ENCODE measurements at regions not wholly inside any gene's neighbourhood (a gene's known extent, or its start where the extent isn't known, plus 50 kb on each side); places are given as distances from the start of the nearest gene placed in this dataset.

DNA sequence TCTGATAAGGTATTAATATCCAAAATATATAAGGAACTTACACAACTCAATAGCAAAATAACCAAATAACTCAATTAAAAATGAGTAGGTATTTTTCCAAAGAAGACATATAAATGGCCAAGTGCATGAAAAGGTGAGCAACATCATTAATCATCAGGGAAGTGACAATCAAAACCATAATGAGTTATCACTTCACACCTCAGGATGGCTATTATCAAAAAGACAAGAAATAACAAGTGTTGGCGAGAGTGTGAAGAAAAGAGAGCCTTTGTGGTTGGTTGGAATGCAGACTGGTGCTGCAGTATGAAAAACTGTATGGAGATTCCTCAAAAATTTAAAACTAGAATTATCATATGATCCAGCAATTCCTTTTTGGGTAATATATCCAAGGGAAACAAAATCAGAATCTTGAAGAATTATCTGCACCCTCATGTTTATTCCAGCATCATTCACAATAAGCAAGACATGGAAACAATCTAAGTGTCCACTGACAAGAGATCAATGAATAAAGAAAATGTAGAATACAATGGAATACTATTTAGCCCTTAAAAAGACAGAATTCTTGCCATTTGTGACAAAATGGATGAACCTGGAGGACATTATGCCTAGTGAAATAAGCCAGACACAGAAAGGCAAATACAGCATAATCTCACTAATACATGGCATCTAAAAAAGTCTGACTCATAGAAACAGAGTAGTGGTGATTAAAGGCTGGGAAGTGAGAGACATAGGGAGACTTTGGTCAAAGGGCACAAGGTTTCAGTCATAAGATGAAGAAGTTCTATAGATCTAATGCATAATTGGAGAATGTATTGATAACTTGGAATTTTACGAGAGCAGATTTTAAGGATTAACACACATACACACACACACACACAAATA is 175.6 kb downstream of the FOXA2 start:
- in situ Hi-C loops (cut with HindIII; ENCODE audit: low sequenced_read_pairs) = no loop called here

DNA sequence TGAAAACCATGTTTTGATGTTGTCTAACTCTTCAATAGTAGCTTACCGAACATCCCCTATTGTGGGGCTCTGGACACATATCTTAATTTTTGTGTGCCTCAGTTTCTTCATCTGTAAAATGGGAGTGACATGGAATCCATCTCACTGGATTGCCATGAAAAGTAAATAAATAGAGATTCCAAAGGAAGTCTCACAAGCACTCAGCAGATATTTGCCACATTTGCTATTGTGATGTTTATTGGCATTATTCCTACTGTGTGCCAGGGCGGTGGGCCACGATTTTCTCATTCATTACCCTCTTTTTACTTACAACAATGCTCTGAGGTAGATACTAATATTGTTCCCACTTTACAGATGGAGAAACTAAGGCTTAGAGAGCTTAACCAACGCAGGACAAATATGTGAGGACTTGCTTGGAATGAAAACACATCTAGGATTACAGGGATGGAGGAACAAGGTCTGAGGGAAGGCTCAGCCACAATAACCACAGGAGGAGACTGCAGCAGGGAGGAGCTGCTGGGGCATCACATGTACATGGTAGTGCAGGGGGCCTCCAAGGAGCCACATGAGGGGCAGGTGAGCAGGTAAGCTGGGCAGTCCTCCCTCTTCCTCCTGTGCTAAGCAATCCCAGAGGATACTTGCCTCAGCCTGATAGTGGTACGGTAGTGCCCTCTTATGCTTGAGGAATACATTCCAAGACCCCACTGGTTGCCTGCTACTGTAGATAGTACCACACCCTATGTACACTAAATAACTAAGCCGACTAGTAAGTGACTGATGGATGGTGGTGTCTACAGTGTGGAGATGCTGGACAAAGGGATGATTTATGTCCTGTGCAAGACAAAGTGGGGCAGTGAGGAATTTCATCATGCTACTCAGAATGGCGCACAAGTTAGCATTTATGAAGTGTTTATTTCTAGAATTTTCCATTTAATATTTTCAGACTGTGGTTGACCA is 176.9 kb downstream of the FOXA2 start:
- in situ Hi-C loops (cut with HindIII; ENCODE audit: low sequenced_read_pairs) = no loop called here

DNA sequence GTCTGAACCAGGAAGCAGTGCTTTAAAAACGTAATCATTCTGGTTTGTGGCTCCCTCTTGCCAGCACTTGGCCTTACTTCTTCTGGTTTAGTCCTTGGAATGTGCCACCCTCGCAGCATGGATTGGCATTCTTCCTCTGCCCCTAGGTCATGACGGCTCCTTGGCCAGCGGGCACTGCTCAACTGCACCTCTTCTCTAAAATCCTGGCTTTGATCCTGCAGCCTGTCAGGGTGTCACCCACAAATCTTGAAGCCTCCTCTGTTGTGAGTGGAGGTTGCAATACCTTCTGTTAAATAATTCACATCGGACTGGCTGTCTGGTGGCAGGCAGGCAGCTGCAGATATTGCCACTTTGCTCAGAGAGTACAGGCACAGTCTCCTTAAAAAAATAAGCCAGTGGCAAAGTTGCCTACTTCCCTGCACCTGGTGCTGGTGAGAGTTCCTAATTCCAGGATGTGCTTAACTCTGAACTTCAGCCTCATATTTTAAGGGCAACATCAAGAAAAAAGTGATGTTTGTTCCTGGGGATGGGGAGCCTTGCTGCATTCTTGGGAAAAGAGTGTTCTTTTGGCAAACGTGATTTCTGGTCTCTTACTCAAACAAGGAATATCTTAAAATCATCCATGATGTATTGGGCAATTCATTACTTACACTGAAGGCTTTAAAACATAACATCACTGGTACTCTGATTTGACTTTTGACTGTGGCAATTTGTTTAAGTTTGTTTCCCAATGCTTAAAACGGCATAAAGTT is 179.8 kb downstream of the FOXA2 start:
- in situ Hi-C loops (cut with HindIII; ENCODE audit: low sequenced_read_pairs) = no loop called here

- in situ Hi-C loops (cut with HindIII; ENCODE audit: low sequenced_read_pairs) = no loop called here
Measured at GRCh38 chr20:22403632-22404361, 180.6 kb downstream of the FOXA2 start.

- in situ Hi-C loops (cut with HindIII; ENCODE audit: low sequenced_read_pairs) = no loop called here
Measured at GRCh38 chr20:22403022-22403631, 181.2 kb downstream of the FOXA2 start.

DNA sequence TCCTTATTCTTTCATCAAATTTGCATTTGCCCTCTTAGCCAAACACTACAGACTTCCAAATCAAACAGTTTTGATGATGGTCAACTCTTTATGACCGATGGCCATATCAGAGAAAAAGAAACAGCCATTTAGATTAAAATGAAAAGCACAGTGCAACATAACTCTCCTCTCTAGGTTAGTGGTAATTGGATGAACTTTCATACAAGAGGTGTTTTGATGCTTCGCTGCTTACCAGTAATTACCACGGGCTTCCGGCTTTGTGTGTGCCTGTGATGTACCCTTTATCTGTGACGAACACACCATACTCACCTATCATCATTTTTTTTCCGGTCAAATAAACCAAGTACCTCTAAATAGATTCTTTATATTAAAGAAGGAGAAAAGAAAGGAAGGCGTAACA is 181.8 kb downstream of the FOXA2 start:
- in situ Hi-C loops (cut with HindIII; ENCODE audit: low sequenced_read_pairs) = no loop called here

DNA sequence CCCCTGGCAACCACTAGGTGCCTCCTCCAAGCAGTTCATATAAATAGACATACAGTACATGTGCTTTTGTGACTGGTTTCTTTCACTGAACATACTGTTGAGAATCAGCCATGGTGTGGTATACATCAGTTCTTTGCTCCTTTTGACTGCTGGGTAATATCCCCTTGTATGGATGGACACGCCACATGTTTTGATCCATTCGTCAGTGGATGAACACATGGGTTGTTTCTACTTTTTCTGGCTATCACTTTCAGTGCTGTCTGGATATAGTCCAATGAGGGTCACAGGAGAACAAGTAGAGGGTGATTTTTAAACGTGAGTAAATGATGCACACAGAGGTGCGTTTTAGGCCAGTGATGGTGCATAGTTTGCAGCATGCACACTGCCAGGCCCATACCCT is 183.9 kb downstream of the FOXA2 start:
- in situ Hi-C loops (cut with HindIII; ENCODE audit: low sequenced_read_pairs) = no loop called here

- in situ Hi-C loops (cut with HindIII; ENCODE audit: low sequenced_read_pairs) = loop anchor here (10.0 kb wide), 1 partner anchor 50 kb away; no protein-coding TSS in a partner anchor
Measured at GRCh38 chr20:22394583-22394982, 189.8 kb downstream of the FOXA2 start.

DNA sequence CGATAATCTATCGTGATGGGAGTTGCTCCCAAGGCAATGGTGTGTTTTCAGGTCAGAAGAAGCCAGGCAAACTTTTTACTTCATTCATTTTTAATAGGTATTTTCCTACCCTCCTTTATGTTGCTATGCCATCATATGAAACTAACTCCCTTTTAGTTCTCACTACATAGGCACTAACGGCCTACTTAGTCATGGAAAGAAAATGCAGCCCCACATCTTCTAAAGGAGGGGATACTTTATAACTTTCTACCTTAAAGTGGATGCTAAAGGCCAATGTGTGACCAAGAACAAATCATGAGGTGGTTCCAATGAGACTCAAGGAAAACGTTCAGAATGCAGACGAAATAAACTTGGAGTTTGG is 193.8 kb downstream of the FOXA2 start:
- in situ Hi-C loops (cut with HindIII; ENCODE audit: low sequenced_read_pairs) = loop anchor here (10.0 kb wide), 1 partner anchor 46 kb away; no protein-coding TSS in a partner anchor

DNA sequence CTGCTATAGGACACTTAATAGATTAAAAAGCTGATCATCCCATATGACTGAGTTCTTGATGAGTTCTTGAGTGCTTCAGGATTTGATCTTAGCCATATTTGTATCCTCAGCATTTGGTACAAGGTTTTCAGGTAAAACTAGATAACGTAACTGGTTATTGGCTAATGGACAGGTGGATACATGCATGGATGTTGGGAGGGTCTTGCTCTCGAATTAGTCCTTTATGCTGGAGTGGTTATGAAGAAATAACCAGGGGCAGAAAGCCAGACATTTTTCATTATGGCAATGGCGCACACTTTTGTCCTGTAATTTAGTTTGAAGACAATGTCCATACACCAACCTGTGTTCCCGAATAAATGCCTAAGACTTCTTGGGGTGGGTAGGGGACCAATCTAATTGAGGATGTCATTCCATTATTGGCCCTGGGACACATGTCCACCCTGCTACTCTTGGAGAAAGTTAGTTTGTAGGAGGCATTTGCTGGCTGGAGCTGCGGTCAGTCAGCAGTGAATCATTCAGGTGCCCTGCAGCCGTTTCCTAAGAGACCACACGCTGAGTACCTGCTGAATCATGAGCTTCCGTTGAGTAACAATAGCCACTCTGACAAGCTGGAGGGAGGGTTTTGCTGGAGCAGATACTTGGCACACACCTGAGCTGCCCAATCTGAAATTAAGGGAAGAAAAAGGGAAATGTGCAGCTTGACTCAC is 194.4 kb downstream of the FOXA2 start:
- in situ Hi-C loops (cut with HindIII; ENCODE audit: low sequenced_read_pairs) = loop anchor here (10.0 kb wide), 1 partner anchor 45 kb away; no protein-coding TSS in a partner anchor

- in situ Hi-C loops (cut with HindIII; ENCODE audit: low sequenced_read_pairs) = no loop called here
Measured at GRCh38 chr20:22387452-22387851, 196.9 kb downstream of the FOXA2 start.

GRCh38 chr20:22386306-22386623 is 198.1 kb downstream of the FOXA2 start:
- in situ Hi-C loops (cut with HindIII; ENCODE audit: low sequenced_read_pairs) = no loop called here

DNA sequence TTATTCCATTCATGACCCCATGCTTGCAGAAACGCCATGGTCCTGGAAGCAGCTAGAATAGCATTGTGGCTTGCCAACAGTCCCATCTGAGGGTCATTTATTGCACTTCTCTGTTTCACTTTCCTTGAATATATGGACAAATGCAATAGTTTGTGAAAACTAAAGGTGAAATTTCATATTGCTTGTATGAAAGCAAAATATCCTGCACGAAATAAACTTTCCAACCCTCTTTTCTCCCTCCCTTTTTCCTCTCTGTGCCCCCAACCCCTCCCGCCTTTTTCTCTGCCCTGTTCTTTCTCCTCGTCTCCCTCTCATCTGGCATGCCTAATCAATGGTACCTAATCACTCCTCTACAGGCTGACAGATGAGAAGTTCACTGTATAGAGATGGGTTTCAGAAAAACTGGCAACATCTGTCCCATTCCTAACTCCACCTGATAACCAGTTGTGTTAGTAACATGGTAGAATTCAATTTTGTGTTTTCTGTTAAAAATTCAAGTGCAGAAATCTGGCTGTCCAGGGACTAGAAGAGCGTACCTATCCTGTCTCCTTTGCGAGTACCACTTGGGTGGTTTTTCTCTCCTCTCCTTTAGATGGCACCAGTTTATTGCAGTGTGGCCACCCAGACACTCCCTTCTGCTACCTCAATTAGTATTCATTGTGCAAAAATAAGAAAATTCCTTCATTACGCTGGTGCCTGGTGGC is 198.6 kb downstream of the FOXA2 start:
- in situ Hi-C loops (cut with HindIII; ENCODE audit: low sequenced_read_pairs) = no loop called here

DNA sequence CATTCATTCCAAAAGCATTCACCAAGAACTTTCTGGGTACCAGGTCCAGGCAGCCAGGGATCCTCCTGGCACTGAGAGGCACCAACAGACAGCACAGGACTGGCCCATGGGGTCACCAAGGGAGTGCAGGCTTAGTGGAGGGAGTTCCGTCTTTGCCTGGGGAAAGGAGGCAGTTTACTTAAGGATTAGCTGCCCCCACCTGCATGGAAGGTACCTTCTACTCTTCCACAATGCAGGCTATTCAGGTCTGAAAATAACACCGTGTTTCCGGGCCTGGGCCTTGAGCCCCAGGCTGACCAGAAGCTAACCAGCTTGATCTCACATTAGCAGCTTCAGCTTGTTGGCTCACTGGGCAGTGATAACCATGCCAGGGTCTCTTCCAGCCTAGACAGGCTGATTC is 199.4 kb downstream of the FOXA2 start:
- in situ Hi-C loops (cut with HindIII; ENCODE audit: low sequenced_read_pairs) = no loop called here

GRCh38 chr20:22383156-22383555 is 201.2 kb downstream of the FOXA2 start:
- in situ Hi-C loops (cut with HindIII; ENCODE audit: low sequenced_read_pairs) = no loop called here

DNA sequence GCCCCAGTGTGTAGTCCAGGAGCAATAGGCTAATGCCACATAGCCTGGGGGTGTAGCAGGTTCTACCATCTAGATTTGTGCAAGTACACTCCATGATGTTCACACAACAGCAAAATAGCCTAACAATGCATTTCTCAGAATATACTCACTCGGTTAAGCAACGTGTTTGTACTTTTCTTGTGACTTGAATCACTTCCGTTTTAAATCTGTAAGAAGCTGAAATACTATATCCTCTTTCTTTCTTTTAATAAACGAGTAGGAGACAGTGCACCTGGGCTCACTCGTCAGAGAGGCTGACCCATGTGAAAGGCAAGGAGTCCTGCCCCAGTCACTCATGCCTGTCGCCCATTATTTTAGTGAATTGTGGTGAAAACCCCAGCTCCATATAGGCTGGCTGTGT is 201.6 kb downstream of the FOXA2 start:
- in situ Hi-C loops (cut with HindIII; ENCODE audit: low sequenced_read_pairs) = no loop called here

- in situ Hi-C loops (cut with HindIII; ENCODE audit: low sequenced_read_pairs) = no loop called here
Measured at GRCh38 chr20:22381812-22382416, 202.5 kb downstream of the FOXA2 start.

- in situ Hi-C loops (cut with HindIII; ENCODE audit: low sequenced_read_pairs) = no loop called here
Measured at GRCh38 chr20:22379472-22379871, 204.9 kb downstream of the FOXA2 start.

Measured in endothelial cell of hepatic sinusoid (primary cell).